ENCODE measurements at regions not wholly inside any gene's neighbourhood (a gene's known extent, or its start where the extent isn't known, plus 50 kb on each side); places are given as distances from the start of the nearest gene placed in this dataset.

- Histone ChIP-seq H3F3A (ENCODE audit: insufficient read depth, low read length) (peaks cover 6% of the 10 kb centered on the region; the same call in 1 of the 2 replicates), H3K36me3 (replicated peaks; ENCODE audit: insufficient read depth, low read length) (no peaks in the 10 kb centered on the region), H3K9ac (ENCODE audit: low read length) (no peak overlapping the region), H2AFZ (ENCODE audit: low read length) (no peak overlapping the region), H3K4me1 (ENCODE audit: low read length) (peaks cover 20% of the 10 kb centered on the region), H3K27me3 (replicated peaks; ENCODE audit: insufficient read depth, low read length) (no peaks in the 10 kb centered on the region), H3K79me2 (ENCODE audit: low read length) (no peaks in the 10 kb centered on the region), H3K4me2 (ENCODE audit: low read depth, low read length) (no peak overlapping the region), H3K27ac (ENCODE audit: low read length) (no peak overlapping the region), H3K9me3 (replicated peaks; ENCODE audit: insufficient read depth, low read length) (no peaks in the 10 kb centered on the region), H3K9me2 (replicated peaks; ENCODE audit: insufficient read depth, low read length) (no peaks in the 10 kb centered on the region), H4K20me1 (ENCODE audit: insufficient read depth, low read length) (no peaks in the 10 kb centered on the region), H3K4me3 (ENCODE audit: low read length) (no peak overlapping the region)
- DNase-seq = no peak
- TF ChIP-seq EZH2phosphoT487 (IDR thresholded peaks at IDR 0.05; ENCODE audit: low read length) (no peak), CTCF (IDR thresholded peaks at IDR 0.05; ENCODE audit: low read length) (no peak), EZH2 (optimal IDR thresholded peaks at IDR 0.05; ENCODE audit: low read depth, low read length) (no peak)
These were observed 460.5 kb upstream of the GHITM start for GRCh38 chr10:83678850-83679249.

- Histone ChIP-seq H3K36me3 (replicated peaks; ENCODE audit: insufficient read depth, low read length) (no peaks in the 10 kb centered on the region), H3K27ac (ENCODE audit: low read length) (peak overlapping the region; percentile 76), H2AFZ (ENCODE audit: low read length) (peak overlapping the region; percentile 50; the same call in 1 of the 2 replicates), H4K20me1 (ENCODE audit: insufficient read depth, low read length) (no peaks in the 10 kb centered on the region), H3K9ac (ENCODE audit: low read length) (peak overlapping the region; percentile 50; the same call in 1 of the 2 replicates), H3F3A (ENCODE audit: insufficient read depth, low read length) (peaks cover 6% of the 10 kb centered on the region; the same call in 1 of the 2 replicates), H3K4me2 (ENCODE audit: low read depth, low read length) (peak overlapping the region; percentile 32), H3K27me3 (replicated peaks; ENCODE audit: insufficient read depth, low read length) (no peaks in the 10 kb centered on the region), H3K79me2 (ENCODE audit: low read length) (no peaks in the 10 kb centered on the region), H3K4me3 (ENCODE audit: low read length) (no peak overlapping the region), H3K9me3 (replicated peaks; ENCODE audit: insufficient read depth, low read length) (no peaks in the 10 kb centered on the region), H3K4me1 (ENCODE audit: low read length) (peaks cover 20% of the 10 kb centered on the region), H3K9me2 (replicated peaks; ENCODE audit: insufficient read depth, low read length) (no peaks in the 10 kb centered on the region)
- DNase-seq = peak; percentile 91
- no peak for TF ChIP-seq CTCF (IDR thresholded peaks at IDR 0.05; ENCODE audit: low read length)
- no peak for TF ChIP-seq EZH2 (optimal IDR thresholded peaks at IDR 0.05; ENCODE audit: low read depth, low read length)
- TF ChIP-seq EZH2phosphoT487 (IDR thresholded peaks at IDR 0.05; ENCODE audit: low read length) = no peak
These were observed 458.8 kb upstream of the GHITM start for GRCh38 chr10:83680470-83680891.

GRCh38 chr10:83682414-83682813 lies 456.9 kb upstream of the GHITM start:
- H3K9me3 ChIP-seq (replicated peaks; ENCODE audit: insufficient read depth, low read length) = no peaks in the 10 kb centered on the region
- no peak overlapping the region for H3K4me3 ChIP-seq (ENCODE audit: low read length)
- H3K79me2 ChIP-seq (ENCODE audit: low read length) = no peaks in the 10 kb centered on the region
- H3K36me3 ChIP-seq (replicated peaks; ENCODE audit: insufficient read depth, low read length) = no peaks in the 10 kb centered on the region
- H3K4me1 ChIP-seq (ENCODE audit: low read length) = peaks cover 20% of the 10 kb centered on the region
- TF ChIP-seq EZH2phosphoT487 (IDR thresholded peaks at IDR 0.05; ENCODE audit: low read length) (no peak), CTCF (IDR thresholded peaks at IDR 0.05; ENCODE audit: low read length) (no peak)
- no peaks in the 10 kb centered on the region for H3K27me3 ChIP-seq (replicated peaks; ENCODE audit: insufficient read depth, low read length)
- no peak overlapping the region for H3K4me2 ChIP-seq (ENCODE audit: low read depth, low read length)
- peaks cover 6% of the 10 kb centered on the region; the same call in 1 of the 2 replicates for H3F3A ChIP-seq (ENCODE audit: insufficient read depth, low read length)
- no peak overlapping the region for H3K27ac ChIP-seq (ENCODE audit: low read length)
- no peaks in the 10 kb centered on the region for H4K20me1 ChIP-seq (ENCODE audit: insufficient read depth, low read length)
- no peak overlapping the region for H3K9ac ChIP-seq (ENCODE audit: low read length)
- no peak overlapping the region for H2AFZ ChIP-seq (ENCODE audit: low read length)
- H3K9me2 ChIP-seq (replicated peaks; ENCODE audit: insufficient read depth, low read length) = no peaks in the 10 kb centered on the region
- no peak for DNase-seq

Measured in MM.1S (cell line).